NCI-H1694 treated with DMSO at 0.1 percent for 48 hours (cell line): ENCODE measurements at regions not wholly inside any gene's neighbourhood (a gene's known extent, or its start where the extent isn't known, plus 50 kb on each side); places are given as distances from the start of the nearest gene placed in this dataset.

Experiments used
- DNase-seq: peaks from one replicate; lab custom pipeline; 2025; lab: John Stamatoyannopoulos, UW

GRCh38 chr9:14517154-14517906, 175.9 kb downstream of the ZDHHC21 start:
- no peak for DNase-seq

- no peak for DNase-seq
These were observed 176.6 kb downstream of the ZDHHC21 start for GRCh38 chr9:14516656-14517055.

GRCh38 chr9:14515571-14516198, 177.5 kb downstream of the ZDHHC21 start:
- no peak for DNase-seq

- DNase-seq: no peak
These were observed 178.2 kb downstream of the ZDHHC21 start for GRCh38 chr9:14515049-14515448.

- DNase-seq: no peak
These were observed 180.3 kb downstream of the ZDHHC21 start for GRCh38 chr9:14512942-14513341.

- DNase-seq: no peak
These were observed 181.8 kb downstream of the ZDHHC21 start for GRCh38 chr9:14511452-14511851.

GRCh38 chr9:14508884-14509283, 184.3 kb downstream of the ZDHHC21 start:
- no peak for DNase-seq

GRCh38 chr9:14501366-14501765, 187.4 kb upstream of the NFIB start:
- no peak for DNase-seq

- DNase-seq: no peak
These were observed 186.8 kb upstream of the NFIB start for GRCh38 chr9:14500705-14501104.

GRCh38 chr9:14499976-14500375, 186.0 kb upstream of the NFIB start:
- no peak for DNase-seq

GRCh38 chr9:14498824-14499223, 184.9 kb upstream of the NFIB start:
- no peak for DNase-seq

GRCh38 chr9:14497476-14497875, 183.5 kb upstream of the NFIB start:
- no peak for DNase-seq

- no peak for DNase-seq
These were observed 174.7 kb upstream of the NFIB start for GRCh38 chr9:14488421-14489190.

- no peak for DNase-seq
These were observed 173.7 kb upstream of the NFIB start for GRCh38 chr9:14487547-14488185.

GRCh38 chr9:14485366-14485765, 171.4 kb upstream of the NFIB start:
- no peak for DNase-seq

- no peak for DNase-seq
These were observed 168.9 kb upstream of the NFIB start for GRCh38 chr9:14482856-14483255.

GRCh38 chr9:14480526-14480925, 166.6 kb upstream of the NFIB start:
- DNase-seq: no peak

GRCh38 chr9:14479163-14479560, 165.2 kb upstream of the NFIB start:
- no peak for DNase-seq

- DNase-seq: no peak
These were observed 164.5 kb upstream of the NFIB start for GRCh38 chr9:14478175-14479162.

- DNase-seq: no peak
These were observed 157.1 kb upstream of the NFIB start for GRCh38 chr9:14471041-14471440.

GRCh38 chr9:14467675-14468374, 153.9 kb upstream of the NFIB start:
- no peak for DNase-seq
